Keratinocyte (primary cell): ENCODE measurements at regions not wholly inside any gene's neighbourhood (a gene's known extent, or its start where the extent isn't known, plus 50 kb on each side); places are given as distances from the start of the nearest gene placed in this dataset.

ENCODE experiments used
- DNase-seq: peaks from one replicate; pipeline ENCODE4 v3.0.0-alpha.2; 2011; ENCODE audit warnings: low read depth, missing footprints, low spot score
- FAIRE-seq: peaks from 2 replicates; lab custom pipeline; 2011; peaks lifted over from hg19 to GRCh38; lab: Jason Lieb, UNC
- H2AFZ ChIP-seq: 2 replicates; pipeline ENCODE4 v1.6.0; 2012; ENCODE audit warnings: low read length, control low read depth, inconsistent platforms; ENCODE audit not compliant: control insufficient read depth
- H3K27ac ChIP-seq: 2 replicates; pipeline ENCODE4 v1.5.1; 2011; ENCODE audit warnings: low read length; ENCODE audit not compliant: control insufficient read depth, insufficient read depth
- H3K27me3 ChIP-seq: 3 replicates; pipeline ENCODE4 v1.6.0; 2011; ENCODE audit warnings: low read length; ENCODE audit not compliant: control insufficient read depth, insufficient read depth; ENCODE audit errors: extremely low read depth
- H3K36me3 ChIP-seq, 2 experiments: 2 replicates in 1 of 2; 3 replicates in 1 of 2; pipeline ENCODE4 v1.5.1; 2011; ENCODE audit warnings: low read length in 2 of 2, mild to moderate bottlenecking in 1 of 2; ENCODE audit not compliant: control insufficient read depth in 2 of 2, insufficient read depth in 2 of 2; ENCODE audit errors: extremely low read depth in 1 of 2
- H3K4me1 ChIP-seq: 3 replicates; pipeline ENCODE4 v1.5.1; 2011; ENCODE audit warnings: low read length; ENCODE audit not compliant: control insufficient read depth, insufficient read depth; ENCODE audit errors: extremely low read depth
- H3K4me2 ChIP-seq: 3 replicates; pipeline ENCODE4 v1.6.0; 2011; ENCODE audit warnings: low read depth, low read length; ENCODE audit not compliant: control insufficient read depth, insufficient read depth; ENCODE audit errors: extremely low read depth
- H3K4me3 ChIP-seq, 3 experiments: fragments of 200-600 bp in 1 of 3; sonication (generic) in 1 of 3; 2 replicates in 2 of 3; 3 replicates in 1 of 3; pipeline ENCODE4 v1.5.1; 2011 to 2016; ENCODE audit warnings: low read length in 3 of 3, mild to moderate bottlenecking in 3 of 3, control low read depth in 2 of 3, inconsistent platforms in 1 of 3, low read depth in 1 of 3, mixed read lengths in 1 of 3, mixed run types in 1 of 3, moderate library complexity in 1 of 3; ENCODE audit not compliant: control insufficient read depth in 2 of 3, insufficient read depth in 2 of 3; ENCODE audit errors: extremely low read depth in 1 of 3
- H3K79me2 ChIP-seq: 2 replicates; pipeline ENCODE4 v1.6.0; 2012; ENCODE audit warnings: low read length; ENCODE audit not compliant: control insufficient read depth, insufficient read depth
- H3K9ac ChIP-seq: 3 replicates; pipeline ENCODE4 v1.6.0; 2011; ENCODE audit warnings: low read length; ENCODE audit not compliant: control insufficient read depth, insufficient read depth; ENCODE audit errors: extremely low read depth
- H3K9me1 ChIP-seq: 3 replicates; pipeline ENCODE4 v1.6.0; 2011; ENCODE audit warnings: low read length; ENCODE audit not compliant: control insufficient read depth, insufficient read depth; ENCODE audit errors: extremely low read depth
- H3K9me3 ChIP-seq: 2 replicates; pipeline ENCODE4 v1.5.1; 2012; ENCODE audit warnings: low read depth, low read length; ENCODE audit not compliant: control insufficient read depth
- H4K20me1 ChIP-seq: 3 replicates; pipeline ENCODE4 v1.6.0; 2011; ENCODE audit warnings: low read length; ENCODE audit not compliant: control insufficient read depth, insufficient read depth; ENCODE audit errors: extremely low read depth
- EZH2 ChIP-seq: IDR thresholded peaks from one replicate; pipeline ENCODE4 v1.6.1; 2012; ENCODE audit warnings: inconsistent platforms, mild to moderate bottlenecking, low read length, moderate library complexity
- dilution Hi-C: fragments of 300-500 bp; cut with MboI; formaldehyde crosslinking; loops from one replicate; pipeline ENCODE4 v1.7.0; 2020; ENCODE audit warnings: low sequenced_read_pairs; ENCODE audit not compliant: extremely low pct_ligation_motif_present
- TF ChIP-seq, protein P1 (sequence below), 3 experiments: IDR thresholded peaks in 1 of 3; conservative IDR thresholded peaks in 1 of 3; optimal IDR thresholded peaks in 1 of 3; 2 replicates in 2 of 3; 3 replicates in 1 of 3; pipeline versions ENCODE3 to v1.5.1; 2011; ENCODE audit warnings: low read length in 3 of 3, mild to moderate bottlenecking in 3 of 3, moderate library complexity in 2 of 3, control low read depth in 1 of 3, inconsistent platforms in 1 of 3; ENCODE audit not compliant: insufficient read depth in 2 of 3; ENCODE audit errors: extremely low read depth in 1 of 3

DNA sequence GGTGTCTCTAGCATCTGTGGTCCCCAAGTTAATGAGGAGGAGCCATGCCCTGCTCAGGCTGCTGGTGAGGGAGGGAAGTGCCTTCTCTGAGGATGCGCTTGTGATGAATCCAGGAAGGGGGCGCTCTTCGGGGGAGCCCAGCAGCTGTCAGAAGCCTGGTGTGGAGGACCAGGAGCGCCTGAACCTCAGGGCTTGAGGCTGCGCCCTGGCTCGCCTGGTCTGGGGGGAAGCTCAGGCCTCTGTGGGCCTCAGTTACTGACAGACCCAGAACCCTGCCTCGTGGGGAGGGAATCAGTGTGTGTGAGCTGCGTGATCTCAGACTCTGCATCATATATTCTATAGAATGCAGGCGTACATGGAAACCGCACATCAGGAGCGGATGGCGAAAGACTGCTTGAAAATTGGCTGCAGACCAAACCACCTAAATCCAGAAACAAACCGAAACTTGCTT is 126.1 kb downstream of the SEC14L1 start:
- no peaks in the 10 kb centered on the region for H3K36me3 ChIP-seq
- dilution Hi-C loops = no loop called here
- no peaks in the 10 kb centered on the region for H3K4me1 ChIP-seq
- H3K9ac ChIP-seq = no peak overlapping the region
- DNase-seq (no peak), FAIRE-seq (no peak)
- no peak overlapping the region for H2AFZ ChIP-seq
- H3K79me2 ChIP-seq = no peaks in the 10 kb centered on the region
- H3K4me3 ChIP-seq = no peak overlapping the region
- H3K9me1 ChIP-seq = no peaks in the 10 kb centered on the region
- no peak overlapping the region for H3K4me2 ChIP-seq
- no peaks in the 10 kb centered on the region for H3K9me3 ChIP-seq
- H3K27ac ChIP-seq = no peak overlapping the region
- H4K20me1 ChIP-seq = no peaks in the 10 kb centered on the region
- no peaks in the 10 kb centered on the region for H3K27me3 ChIP-seq
- TF ChIP-seq EZH2 = no peak
- TF ChIP-seq, protein P1, sequence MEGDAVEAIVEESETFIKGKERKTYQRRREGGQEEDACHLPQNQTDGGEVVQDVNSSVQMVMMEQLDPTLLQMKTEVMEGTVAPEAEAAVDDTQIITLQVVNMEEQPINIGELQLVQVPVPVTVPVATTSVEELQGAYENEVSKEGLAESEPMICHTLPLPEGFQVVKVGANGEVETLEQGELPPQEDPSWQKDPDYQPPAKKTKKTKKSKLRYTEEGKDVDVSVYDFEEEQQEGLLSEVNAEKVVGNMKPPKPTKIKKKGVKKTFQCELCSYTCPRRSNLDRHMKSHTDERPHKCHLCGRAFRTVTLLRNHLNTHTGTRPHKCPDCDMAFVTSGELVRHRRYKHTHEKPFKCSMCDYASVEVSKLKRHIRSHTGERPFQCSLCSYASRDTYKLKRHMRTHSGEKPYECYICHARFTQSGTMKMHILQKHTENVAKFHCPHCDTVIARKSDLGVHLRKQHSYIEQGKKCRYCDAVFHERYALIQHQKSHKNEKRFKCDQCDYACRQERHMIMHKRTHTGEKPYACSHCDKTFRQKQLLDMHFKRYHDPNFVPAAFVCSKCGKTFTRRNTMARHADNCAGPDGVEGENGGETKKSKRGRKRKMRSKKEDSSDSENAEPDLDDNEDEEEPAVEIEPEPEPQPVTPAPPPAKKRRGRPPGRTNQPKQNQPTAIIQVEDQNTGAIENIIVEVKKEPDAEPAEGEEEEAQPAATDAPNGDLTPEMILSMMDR (optimal IDR thresholded peaks at IDR 0.05 in 1 of 3, IDR thresholded peaks at IDR 0.05 in 1 of 3, conservative IDR thresholded peaks at IDR 0.05 in 1 of 3; ENCODE audit: extremely low read depth in 1 of 3, insufficient read depth in 2 of 3, low read length in 3 of 3) = peak; percentile 24 to 43 (median 29)

DNA sequence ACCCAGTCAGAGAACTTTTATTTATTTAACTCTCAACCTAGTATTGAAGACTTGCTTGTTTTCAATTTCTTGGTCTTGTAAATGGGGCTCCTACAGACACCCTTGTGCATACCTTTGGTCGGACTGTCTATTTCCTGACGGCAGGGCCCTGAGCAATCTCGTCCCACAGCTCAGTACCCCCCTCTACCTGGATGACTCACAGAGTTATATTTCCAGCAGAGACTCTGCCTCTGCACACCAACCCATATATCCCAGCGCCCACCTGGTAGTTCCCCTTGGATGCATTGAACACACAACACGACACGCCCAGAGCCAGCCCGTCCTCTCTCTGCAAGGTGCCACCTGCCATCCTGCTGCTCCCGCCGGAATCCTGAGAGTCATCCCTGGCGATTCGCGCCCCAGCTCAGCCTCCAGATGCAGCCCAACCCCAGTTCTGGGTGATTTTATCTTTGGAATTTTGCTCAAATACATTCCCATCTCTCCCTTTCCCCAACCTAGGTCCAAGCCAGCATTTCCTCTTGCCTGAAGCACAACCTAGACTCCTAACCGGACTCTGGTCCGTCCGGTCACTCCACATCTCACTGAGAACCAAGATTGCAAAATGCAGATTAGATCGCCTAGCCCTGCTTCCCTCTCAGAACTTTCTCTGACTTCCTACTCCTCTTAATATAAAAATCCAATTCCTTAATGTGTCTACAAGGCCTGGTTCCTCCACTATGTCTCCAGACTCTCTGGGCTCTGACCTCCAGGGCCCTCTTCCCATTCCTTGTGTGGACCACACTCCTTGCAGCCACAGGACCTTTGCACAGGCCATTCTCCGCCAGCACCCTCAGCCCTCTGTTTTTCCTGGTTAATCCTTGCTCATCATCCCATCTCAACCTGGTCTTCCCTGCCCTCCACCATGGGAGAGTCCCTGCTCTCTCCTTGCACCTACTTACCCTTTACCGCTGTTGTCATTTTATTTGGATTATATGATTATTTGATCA is 129.2 kb downstream of the SEC14L1 start:
- H3K9me3 ChIP-seq = no peaks in the 10 kb centered on the region
- H4K20me1 ChIP-seq = no peaks in the 10 kb centered on the region
- no peak overlapping the region for H3K27ac ChIP-seq
- no peak overlapping the region for H3K4me2 ChIP-seq
- H3K79me2 ChIP-seq = no peaks in the 10 kb centered on the region
- no peak overlapping the region for H3K9ac ChIP-seq
- no peak for TF ChIP-seq EZH2
- TF ChIP-seq, protein P1 (optimal IDR thresholded peaks at IDR 0.05 in 1 of 3, IDR thresholded peaks at IDR 0.05 in 1 of 3, conservative IDR thresholded peaks at IDR 0.05 in 1 of 3; ENCODE audit: extremely low read depth in 1 of 3, insufficient read depth in 2 of 3, low read length in 3 of 3) = no peak
- no peaks in the 10 kb centered on the region for H3K27me3 ChIP-seq
- DNase-seq = no peak
- dilution Hi-C loops = no loop called here
- no peak overlapping the region for H3K4me3 ChIP-seq
- H3K9me1 ChIP-seq = no peaks in the 10 kb centered on the region
- H3K36me3 ChIP-seq = no peaks in the 10 kb centered on the region
- H3K4me1 ChIP-seq = no peaks in the 10 kb centered on the region
- no peak overlapping the region for H2AFZ ChIP-seq
- FAIRE-seq = no peak
